SU-DHL-6 (cell line): ENCODE measurements at regions not wholly inside any gene's neighbourhood (a gene's known extent, or its start where the extent isn't known, plus 50 kb on each side); places are given as distances from the start of the nearest gene placed in this dataset.

Source experiments
- CTCF ChIP-seq: fragments of 200-600 bp; sonication (generic); IDR thresholded peaks from one replicate; pipeline ENCODE4 v1.5.1; 2017; ENCODE audit warnings: antibody characterized with exemption, mild to moderate bottlenecking, low read length, moderate library complexity; ENCODE audit not compliant: insufficient read depth, poor library complexity, severe bottlenecking
- EZH2phosphoT487 ChIP-seq: fragments of 200-600 bp; sonication (generic), shearing (Covaris generic); conservative IDR thresholded peaks from 2 replicates; pipeline ENCODE4 v1.6.1; 2018; ENCODE audit warnings: mild to moderate bottlenecking, antibody characterized with exemption, low read length, moderate library complexity, mixed read lengths

GRCh38 chr3:26535151-26535550, 87.4 kb upstream of the LRRC3B start:
- TF ChIP-seq CTCF: no peak
- TF ChIP-seq EZH2phosphoT487: no peak
